Activated naive CD8-positive, alpha-beta T cell treated with anti-CD3 and anti-CD28 coated beads for 36 hours (primary cell): ENCODE measurements at regions not wholly inside any gene's neighbourhood (a gene's known extent, or its start where the extent isn't known, plus 50 kb on each side); places are given as distances from the start of the nearest gene placed in this dataset.
"Not testable (repeated sequence)": the region's sequence is repeated elsewhere in the genome, so short reads cannot be mapped to it uniquely, and the experiment has no call there.

Experiments
- DNase-seq: peaks from one replicate; pipeline ENCODE4 v3.0.0; 2021
- H3K27ac Mint-ChIP-seq: one replicate; pipeline ENCODE4 v1.8.0; 2022; ENCODE audit warnings: mild to moderate bottlenecking, moderate library complexity, mixed read lengths
- H3K27me3 Mint-ChIP-seq: one replicate; pipeline ENCODE4 v1.8.0; 2022; ENCODE audit warnings: mild to moderate bottlenecking, mixed read lengths
- H3K36me3 Mint-ChIP-seq: one replicate; pipeline ENCODE4 v1.8.0; 2021; ENCODE audit warnings: mild to moderate bottlenecking, mixed read lengths
- H3K4me1 Mint-ChIP-seq: one replicate; pipeline ENCODE4 v1.8.0; 2021; ENCODE audit warnings: mixed read lengths
- H3K4me3 Mint-ChIP-seq: one replicate; pipeline ENCODE4 v1.8.0; 2022; ENCODE audit warnings: mild to moderate bottlenecking, moderate library complexity, mixed read lengths
- H3K9me3 Mint-ChIP-seq: one replicate; pipeline ENCODE4 v1.8.0; 2022; ENCODE audit warnings: mixed read lengths

DNA sequence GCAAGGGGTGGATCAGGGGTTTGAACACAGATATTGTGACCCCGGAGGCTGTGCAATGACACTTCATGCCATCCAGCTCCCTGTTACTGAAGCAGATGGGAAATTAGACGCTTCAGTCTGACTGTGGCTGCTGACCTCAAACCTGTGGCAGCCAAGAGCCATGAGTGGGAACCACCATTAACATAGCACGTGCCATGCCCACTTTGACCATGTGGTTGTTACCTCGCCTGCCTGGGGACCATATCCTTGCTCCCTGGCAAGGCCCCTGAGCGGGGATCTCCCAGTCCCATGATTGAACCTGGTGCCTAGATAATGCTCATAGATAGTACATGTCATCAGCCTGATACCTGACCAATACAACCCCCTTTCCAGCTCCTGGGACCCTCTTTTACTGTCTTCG, 68.9 kb downstream of the CYP26B1 start:
- Mint-ChIP-seq H3K36me3 (no peaks in the 10 kb centered on the region), H3K4me3 (no peak overlapping the region), H3K27me3 (peaks cover 4% of the 10 kb centered on the region), H3K4me1 (no peaks in the 10 kb centered on the region), H3K9me3 (peaks cover 4% of the 10 kb centered on the region), H3K27ac (no peak overlapping the region)
- DNase-seq: no peak

- H3K36me3 Mint-ChIP-seq: no peaks in the 10 kb centered on the region
- H3K4me3 Mint-ChIP-seq: no peak overlapping the region
- H3K27ac Mint-ChIP-seq: no peak overlapping the region
- H3K4me1 Mint-ChIP-seq: no peaks in the 10 kb centered on the region
- DNase-seq: no peak
- H3K27me3 Mint-ChIP-seq: no peaks in the 10 kb centered on the region
- peaks cover 13% of the 10 kb centered on the region for H3K9me3 Mint-ChIP-seq
These were observed 69.9 kb downstream of the CYP26B1 start for GRCh38 chr2:72077702-72078169.

- not testable (repeated sequence) for H3K27ac Mint-ChIP-seq, H3K4me3 Mint-ChIP-seq, H3K4me1 Mint-ChIP-seq, H3K36me3 Mint-ChIP-seq, H3K27me3 Mint-ChIP-seq, DNase-seq
- H3K9me3 Mint-ChIP-seq: peaks cover 13% of the 10 kb centered on the region
These were observed 74.3 kb downstream of the CYP26B1 start for GRCh38 chr2:72073373-72073772.

DNA sequence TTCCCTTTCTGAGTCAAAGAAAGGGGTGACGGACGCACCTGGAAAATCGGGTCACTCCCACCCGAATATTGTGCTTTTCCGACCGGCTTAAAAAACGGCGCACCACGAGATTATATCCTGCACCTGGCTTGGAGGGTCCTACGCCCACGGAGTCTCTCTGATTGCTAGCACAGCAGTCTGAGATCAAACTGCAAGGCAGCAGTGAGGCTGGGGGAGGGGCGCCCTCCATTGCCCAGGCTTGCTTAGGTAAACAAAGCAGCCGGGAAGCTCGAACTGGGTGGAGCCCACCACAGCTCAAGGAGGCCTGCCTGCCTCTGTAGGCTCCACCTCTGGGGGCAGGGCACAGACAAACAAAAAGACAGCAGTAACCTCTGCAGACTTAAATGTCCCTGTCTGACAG, 83.5 kb downstream of the CYP26B1 start:
- not testable (repeated sequence) for H3K27ac Mint-ChIP-seq, H3K4me3 Mint-ChIP-seq, H3K36me3 Mint-ChIP-seq

GRCh38 chr2:72062336-72062735, 85.3 kb downstream of the CYP26B1 start:
- H3K9me3 Mint-ChIP-seq: no peaks in the 10 kb centered on the region
- no peak for DNase-seq
- peaks cover 23% of the 10 kb centered on the region for H3K27me3 Mint-ChIP-seq
- H3K4me3 Mint-ChIP-seq: no peak overlapping the region
- H3K27ac Mint-ChIP-seq: no peak overlapping the region
- no peaks in the 10 kb centered on the region for H3K4me1 Mint-ChIP-seq
- no peaks in the 10 kb centered on the region for H3K36me3 Mint-ChIP-seq

More for the DNA sequence above, 83.5 kb downstream of the CYP26B1 start:
- peaks cover 17% of the 10 kb centered on the region for H3K27me3 Mint-ChIP-seq
- H3K4me1 Mint-ChIP-seq, DNase-seq, H3K9me3 Mint-ChIP-seq: not testable (repeated sequence)

DNA sequence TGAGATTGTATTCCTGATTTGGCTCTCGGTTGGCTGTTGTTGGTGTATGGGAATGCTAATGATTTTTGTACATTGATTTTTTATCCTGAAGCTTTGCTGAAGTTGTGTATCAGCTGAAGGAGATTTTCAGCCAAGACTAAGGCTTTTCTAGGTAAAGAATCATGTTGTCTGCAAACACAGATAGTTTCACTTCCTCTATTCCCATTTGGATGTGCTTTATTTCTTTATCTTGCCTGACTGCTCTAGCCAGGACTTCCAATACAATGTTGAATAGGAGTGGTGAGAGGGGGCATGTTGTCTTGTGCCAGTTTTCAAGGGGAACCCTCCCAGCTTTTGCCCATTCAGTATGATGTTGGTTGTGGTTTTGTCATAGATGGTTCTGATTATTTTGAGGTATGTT, 90.4 kb downstream of the CYP26B1 start:
- Mint-ChIP-seq H3K4me1 (no peaks in the 10 kb centered on the region), H3K27ac (no peak overlapping the region), H3K36me3 (no peaks in the 10 kb centered on the region), H3K27me3 (peaks cover 21% of the 10 kb centered on the region), H3K4me3 (no peak overlapping the region), H3K9me3 (peaks cover 5% of the 10 kb centered on the region)
- DNase-seq: no peak

DNA sequence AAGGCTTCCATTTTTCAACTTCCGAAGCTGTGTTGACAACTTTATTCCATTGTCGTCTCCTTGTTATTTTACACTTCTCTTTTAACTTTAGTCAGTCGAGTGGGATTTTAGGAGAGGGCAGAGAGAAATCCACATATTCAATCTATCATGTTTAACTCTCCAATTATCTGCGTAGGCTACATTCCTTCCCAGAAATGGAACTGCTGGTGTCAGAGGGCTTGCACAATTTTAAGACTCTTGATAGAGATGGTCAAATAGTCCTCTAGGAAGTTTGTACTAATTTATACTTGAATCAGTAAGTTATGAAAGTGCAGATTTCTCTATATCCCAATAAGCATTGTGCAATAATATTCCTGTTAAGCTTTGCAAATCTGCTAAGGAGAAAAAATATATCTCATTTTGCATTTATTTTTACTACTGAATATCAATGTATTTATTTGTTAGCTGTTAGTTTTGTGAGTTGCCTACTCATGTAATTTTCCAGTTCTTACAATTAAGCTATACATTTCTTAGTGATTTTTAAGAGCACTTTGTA, 95.6 kb downstream of the CYP26B1 start:
- Mint-ChIP-seq H3K9me3 (peaks cover 12% of the 10 kb centered on the region), H3K4me1 (no peaks in the 10 kb centered on the region), H3K36me3 (no peaks in the 10 kb centered on the region), H3K27ac (no peak overlapping the region), H3K27me3 (no peaks in the 10 kb centered on the region), H3K4me3 (no peak overlapping the region)
- DNase-seq: no peak

- no peaks in the 10 kb centered on the region for H3K36me3 Mint-ChIP-seq
- no peaks in the 10 kb centered on the region for H3K4me1 Mint-ChIP-seq
- H3K27ac Mint-ChIP-seq: no peak overlapping the region
- peaks cover 12% of the 10 kb centered on the region for H3K9me3 Mint-ChIP-seq
- H3K27me3 Mint-ChIP-seq: peaks cover 6% of the 10 kb centered on the region
- no peak for DNase-seq
- no peak overlapping the region for H3K4me3 Mint-ChIP-seq
These were observed 96.5 kb downstream of the CYP26B1 start for GRCh38 chr2:72051204-72051603.

DNA sequence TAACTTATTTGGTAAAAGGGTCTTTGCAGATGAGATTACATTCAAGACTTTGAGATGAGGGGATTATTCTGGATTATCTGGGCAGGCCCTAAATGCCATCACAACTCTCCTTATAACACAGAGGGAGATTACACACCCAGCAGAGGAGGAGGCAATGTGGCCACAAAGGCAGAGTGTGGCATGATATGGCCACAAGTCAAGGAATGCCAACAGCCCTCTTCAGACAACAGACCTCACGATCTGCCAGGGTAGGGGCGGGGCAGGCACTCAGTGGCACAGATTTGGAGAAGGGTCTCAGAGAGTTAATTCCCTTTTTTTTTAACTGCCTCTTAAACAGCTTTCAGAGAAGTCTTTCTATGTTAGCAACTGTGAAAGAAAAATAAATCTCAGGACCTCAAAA, 96.9 kb downstream of the CYP26B1 start:
- no peaks in the 10 kb centered on the region for H3K36me3 Mint-ChIP-seq

DNA sequence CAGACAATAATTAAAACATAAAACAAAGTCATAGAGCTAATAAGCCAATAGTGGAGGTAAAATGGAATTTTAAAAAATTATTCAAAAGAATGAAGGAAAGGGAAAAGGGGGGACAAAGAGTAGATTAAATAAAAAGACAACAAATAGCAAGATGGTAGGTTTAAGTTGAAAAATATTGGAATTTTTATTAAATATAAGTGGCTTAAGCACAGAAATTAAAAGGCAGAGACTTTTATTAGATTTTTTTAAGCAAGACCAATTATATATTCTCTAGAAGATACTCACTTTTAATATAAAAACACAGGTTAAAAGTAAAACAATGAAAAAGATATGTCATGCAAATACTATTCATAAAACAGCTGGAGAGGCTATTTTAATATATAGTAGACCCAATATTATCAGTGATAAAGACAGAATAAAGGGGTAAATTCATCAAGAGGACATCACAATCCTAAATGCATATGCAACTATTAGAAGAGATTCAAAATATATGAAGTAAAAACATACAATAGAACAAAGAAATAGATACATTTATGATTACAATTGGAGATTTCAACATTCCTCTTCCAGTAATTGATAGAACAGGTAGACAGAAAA, 98.7 kb downstream of the CYP26B1 start:
- Mint-ChIP-seq H3K4me1 (no peaks in the 10 kb centered on the region), H3K9me3 (peaks cover 15% of the 10 kb centered on the region), H3K4me3 (no peak overlapping the region), H3K27ac (no peak overlapping the region), H3K36me3 (no peaks in the 10 kb centered on the region), H3K27me3 (peaks cover 7% of the 10 kb centered on the region)
- DNase-seq: no peak

More for the DNA sequence above, 96.9 kb downstream of the CYP26B1 start:
- H3K27ac Mint-ChIP-seq: no peak overlapping the region
- no peak for DNase-seq
- no peaks in the 10 kb centered on the region for H3K4me1 Mint-ChIP-seq
- H3K27me3 Mint-ChIP-seq: peaks cover 7% of the 10 kb centered on the region
- peaks cover 9% of the 10 kb centered on the region for H3K9me3 Mint-ChIP-seq
- no peak overlapping the region for H3K4me3 Mint-ChIP-seq

GRCh38 chr2:72043985-72044384, 103.7 kb downstream of the CYP26B1 start:
- peaks cover 15% of the 10 kb centered on the region for H3K9me3 Mint-ChIP-seq
- no peak overlapping the region for H3K27ac Mint-ChIP-seq
- H3K36me3 Mint-ChIP-seq: no peaks in the 10 kb centered on the region
- no peak for DNase-seq
- H3K4me3 Mint-ChIP-seq: no peak overlapping the region
- no peaks in the 10 kb centered on the region for H3K4me1 Mint-ChIP-seq
- peaks cover 11% of the 10 kb centered on the region for H3K27me3 Mint-ChIP-seq

GRCh38 chr2:72041638-72042111, 106.0 kb downstream of the CYP26B1 start:
- Mint-ChIP-seq H3K4me3 (no peak overlapping the region), H3K36me3 (no peaks in the 10 kb centered on the region), H3K27ac (no peak overlapping the region), H3K9me3 (peaks cover 9% of the 10 kb centered on the region), H3K27me3 (peaks cover 10% of the 10 kb centered on the region), H3K4me1 (no peaks in the 10 kb centered on the region)
- no peak for DNase-seq

DNA sequence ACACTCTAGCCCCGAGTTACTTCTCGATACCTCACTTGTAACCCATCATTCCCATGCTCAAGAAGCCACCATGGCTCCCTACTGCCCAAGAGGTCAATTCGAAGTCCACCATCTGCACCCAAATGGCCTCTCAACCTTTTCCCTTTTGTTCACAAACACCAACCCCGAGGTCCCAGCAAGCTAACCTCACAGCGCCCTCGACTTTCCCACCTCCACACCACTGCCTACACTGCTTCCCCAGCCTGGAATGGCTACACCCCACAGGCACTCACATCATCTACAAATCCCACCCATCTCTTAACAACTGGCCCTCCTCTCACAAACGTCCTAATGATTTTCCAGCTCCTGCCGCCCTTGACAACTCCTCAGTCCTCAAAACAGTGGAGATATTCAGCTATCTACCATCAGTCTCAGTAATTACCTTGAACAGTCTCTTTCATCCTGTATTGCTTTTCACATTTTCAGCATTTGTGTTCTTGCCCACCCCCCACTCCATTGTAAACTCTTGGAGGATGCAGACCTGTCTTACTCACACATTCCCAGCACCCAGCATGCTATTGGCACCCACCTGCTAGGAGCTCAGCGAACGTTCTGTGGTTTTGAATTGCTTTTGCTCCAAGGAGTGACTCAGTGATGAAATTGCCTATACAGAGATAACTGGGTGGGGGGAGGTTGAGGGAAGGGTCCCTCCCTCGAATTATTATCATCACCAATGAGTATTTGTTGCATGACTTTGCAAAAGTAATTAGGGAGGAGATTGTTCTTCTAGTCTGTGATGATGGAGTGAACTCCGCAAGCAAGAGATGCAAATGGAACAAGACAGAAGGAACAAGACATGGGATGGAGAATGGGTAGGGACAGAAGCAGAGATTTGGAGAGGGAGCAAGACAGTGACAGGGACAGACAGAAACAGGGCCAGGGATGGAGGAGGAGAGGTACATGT, 106.8 kb downstream of the CYP26B1 start:
- Mint-ChIP-seq H3K36me3 (no peaks in the 10 kb centered on the region), H3K27me3 (peaks cover 4% of the 10 kb centered on the region), H3K4me3 (no peak overlapping the region), H3K27ac (no peak overlapping the region), H3K4me1 (no peaks in the 10 kb centered on the region), H3K9me3 (peaks cover 9% of the 10 kb centered on the region)
- no peak for DNase-seq

DNA sequence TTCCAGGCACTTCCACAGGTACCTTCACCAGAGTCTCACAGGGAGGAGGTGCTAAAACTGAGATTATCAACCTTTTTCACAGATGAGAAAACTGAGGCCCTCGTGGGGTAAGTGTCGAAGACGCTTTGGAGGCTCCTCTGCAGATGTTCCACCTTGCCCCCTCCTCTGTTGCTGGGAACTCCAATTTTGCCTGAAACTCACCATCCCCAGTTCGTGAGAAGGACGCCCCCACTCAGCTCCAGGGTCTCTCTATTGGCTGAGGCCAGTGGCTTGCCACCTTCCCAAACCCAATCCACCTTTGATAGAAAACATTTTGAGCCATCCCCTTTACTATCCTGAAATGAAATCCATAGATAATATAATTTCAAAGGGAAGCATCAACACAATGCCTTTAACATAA, 109.1 kb downstream of the CYP26B1 start:
- no peaks in the 10 kb centered on the region for H3K4me1 Mint-ChIP-seq
- no peak overlapping the region for H3K4me3 Mint-ChIP-seq
- DNase-seq: no peak
- no peak overlapping the region for H3K27ac Mint-ChIP-seq
- no peaks in the 10 kb centered on the region for H3K9me3 Mint-ChIP-seq
- H3K27me3 Mint-ChIP-seq: peaks cover 4% of the 10 kb centered on the region
- no peaks in the 10 kb centered on the region for H3K36me3 Mint-ChIP-seq

- Mint-ChIP-seq H3K36me3 (no peaks in the 10 kb centered on the region), H3K4me3 (no peak overlapping the region), H3K27me3 (peaks cover 4% of the 10 kb centered on the region), H3K9me3 (no peaks in the 10 kb centered on the region), H3K4me1 (no peaks in the 10 kb centered on the region), H3K27ac (no peak overlapping the region)
- DNase-seq: no peak
These were observed 110.4 kb downstream of the CYP26B1 start for GRCh38 chr2:72037261-72037666.
